ENCODE measurements at regions not wholly inside any gene's neighbourhood (a gene's known extent, or its start where the extent isn't known, plus 50 kb on each side); places are given as distances from the start of the nearest gene placed in this dataset.

GRCh38 chr14:62209287-62209899, 447.2 kb downstream of the SNAPC1 start:
- TF ChIP-seq ZC3H13 (CRISPR knock-in tag; IDR thresholded peaks at IDR 0.05) (no peak), RAD51 (IDR thresholded peaks at IDR 0.05; ENCODE audit: borderline replicate concordance) (no peak)

Measured in HepG2 (cell line).